ENCODE measurements at regions not wholly inside any gene's neighbourhood (a gene's known extent, or its start where the extent isn't known, plus 50 kb on each side); places are given as distances from the start of the nearest gene placed in this dataset.
"Not testable (repeated sequence)": the region's sequence is repeated elsewhere in the genome, so short reads cannot be mapped to it uniquely, and the experiment has no call there.

DNA sequence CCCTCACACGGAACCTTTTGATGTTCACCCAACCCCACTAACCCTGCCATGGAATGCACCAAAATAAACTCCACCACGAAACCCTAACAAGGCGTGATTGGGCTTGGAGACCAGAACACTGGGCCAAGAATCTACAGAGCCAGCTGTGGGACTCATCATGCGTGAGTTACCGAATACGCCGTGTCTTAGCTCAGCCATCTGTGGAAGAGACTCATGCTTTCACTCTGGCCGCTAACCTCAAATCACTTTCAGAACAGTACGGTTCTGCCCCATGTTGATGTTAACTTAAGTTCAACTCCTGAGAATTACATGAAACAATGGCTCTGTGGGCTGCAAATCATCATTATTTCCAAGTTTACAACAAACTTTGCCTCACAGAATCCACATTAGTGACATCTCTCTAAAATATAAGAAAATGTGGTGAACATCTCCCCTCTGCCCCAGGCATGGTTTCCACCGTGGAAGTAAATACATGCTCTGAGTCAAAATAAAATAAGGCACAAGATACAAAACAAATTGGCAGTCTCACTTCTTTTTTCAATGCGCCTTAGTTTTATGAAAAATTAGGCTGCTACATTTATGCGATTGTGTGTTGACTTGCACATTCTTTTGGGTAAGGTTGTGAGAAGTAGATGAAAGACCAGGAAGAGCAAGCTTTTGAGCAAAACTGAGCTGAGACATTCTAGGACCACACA lies 308.9 kb upstream of the EXOC2 start:
- peak; percentile 67 for DNase-seq (ENCODE audit: low spot score)

DNA sequence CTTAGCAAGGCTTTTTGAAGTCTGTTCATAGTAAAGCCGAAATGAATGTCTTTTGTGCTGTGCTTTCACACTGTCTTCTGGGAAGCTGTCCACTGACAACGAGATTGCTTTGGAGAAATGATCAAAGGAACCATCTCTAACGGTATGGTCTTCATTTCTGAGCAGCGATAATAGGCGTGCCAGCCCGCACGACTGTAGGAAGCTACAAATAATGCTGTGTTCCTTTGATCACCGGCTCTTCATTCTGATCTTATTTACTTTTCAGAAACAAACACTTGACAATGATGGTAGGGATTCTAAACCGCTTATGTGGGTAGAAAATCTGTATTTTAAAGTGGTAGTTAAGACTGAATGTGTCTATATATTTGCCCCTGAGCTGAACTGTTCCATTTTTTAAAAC lies 306.6 kb upstream of the EXOC2 start:
- DNase-seq (ENCODE audit: low spot score): no peak

DNA sequence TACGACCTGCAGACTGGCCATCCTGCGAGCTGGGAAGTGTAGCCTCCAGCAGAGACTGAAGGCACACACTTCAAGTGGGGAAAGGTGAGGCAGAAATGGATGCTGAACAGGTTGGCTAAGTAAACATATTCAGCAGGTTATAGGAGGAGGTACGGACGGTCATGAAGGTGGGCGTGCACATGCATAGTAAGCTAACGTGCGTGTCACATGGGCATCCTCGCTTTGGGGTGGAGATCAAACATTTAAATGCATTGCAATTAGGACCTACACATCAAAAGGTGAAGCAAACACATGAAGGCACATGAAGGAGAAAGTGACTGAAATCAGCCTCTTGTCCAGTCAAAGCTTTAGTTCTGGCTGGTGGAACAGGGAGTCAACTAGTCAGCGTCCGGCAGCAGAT lies 305.6 kb upstream of the EXOC2 start:
- DNase-seq (ENCODE audit: low spot score): no peak

DNA sequence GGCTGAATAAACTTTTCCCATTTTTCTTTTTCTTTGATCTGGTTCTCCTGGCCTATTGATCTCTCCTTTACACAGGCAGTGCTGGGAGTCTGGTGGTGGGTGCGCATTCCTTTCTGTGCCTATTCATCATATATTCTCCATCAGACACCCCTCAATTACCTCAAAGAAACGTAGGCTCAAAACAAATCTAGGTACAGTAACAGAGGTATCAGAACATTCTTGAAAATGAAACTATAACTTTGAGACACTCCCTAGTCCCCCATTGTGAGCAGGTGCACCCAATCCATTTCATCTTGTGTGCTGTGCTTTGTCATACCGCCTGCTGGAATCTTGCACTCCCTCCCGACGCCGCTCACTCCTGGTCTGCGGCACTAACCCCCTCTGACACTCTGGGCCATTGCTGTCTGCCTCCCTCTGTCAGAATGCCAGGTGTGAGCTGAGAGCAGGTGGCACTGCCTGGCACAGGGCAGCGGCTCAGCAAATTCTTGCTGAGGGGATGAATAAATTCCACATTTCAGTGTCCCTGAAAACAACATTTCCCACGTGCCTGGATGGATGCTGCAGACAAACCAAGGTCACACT lies 303.4 kb upstream of the EXOC2 start:
- no peak for DNase-seq (ENCODE audit: low spot score)

DNA sequence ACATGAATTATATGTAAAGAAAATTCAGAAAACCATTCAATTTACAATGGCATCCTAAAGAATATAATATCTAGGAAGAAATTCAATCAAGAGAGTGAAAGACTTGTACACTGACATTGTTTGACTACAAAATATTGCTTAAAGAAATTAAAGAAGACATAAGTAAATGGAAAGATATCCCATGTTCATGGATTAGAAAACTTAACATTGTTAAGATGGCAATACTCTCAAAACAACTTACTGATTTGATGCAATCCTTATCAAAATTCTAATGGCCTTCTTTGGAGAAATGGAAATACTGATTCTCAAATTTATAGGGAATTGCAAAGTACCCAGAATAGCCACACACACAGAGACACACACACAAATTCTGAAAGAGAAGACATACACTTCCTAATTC lies 298.3 kb upstream of the EXOC2 start:
- no peak for DNase-seq (ENCODE audit: low spot score)

DNA sequence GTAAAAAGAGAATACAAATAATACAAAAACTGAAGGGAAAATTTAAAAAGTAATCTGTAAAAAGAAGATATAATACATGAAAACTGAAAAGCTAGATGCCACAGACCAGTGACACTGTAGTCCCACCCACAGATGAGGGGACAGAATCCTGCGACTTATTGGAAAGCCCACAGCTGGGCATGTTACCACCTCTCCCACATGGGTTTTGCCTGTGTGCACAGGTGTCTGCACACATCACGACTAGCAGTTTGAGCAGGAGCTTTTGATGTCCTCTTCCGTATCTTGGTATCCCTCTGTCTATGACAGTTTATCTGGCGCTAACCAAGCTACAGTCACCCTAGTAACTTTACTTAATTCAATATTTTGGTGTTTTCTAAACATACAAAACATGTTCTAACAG lies 291.1 kb upstream of the EXOC2 start:
- DNase-seq (ENCODE audit: low spot score): no peak

DNA sequence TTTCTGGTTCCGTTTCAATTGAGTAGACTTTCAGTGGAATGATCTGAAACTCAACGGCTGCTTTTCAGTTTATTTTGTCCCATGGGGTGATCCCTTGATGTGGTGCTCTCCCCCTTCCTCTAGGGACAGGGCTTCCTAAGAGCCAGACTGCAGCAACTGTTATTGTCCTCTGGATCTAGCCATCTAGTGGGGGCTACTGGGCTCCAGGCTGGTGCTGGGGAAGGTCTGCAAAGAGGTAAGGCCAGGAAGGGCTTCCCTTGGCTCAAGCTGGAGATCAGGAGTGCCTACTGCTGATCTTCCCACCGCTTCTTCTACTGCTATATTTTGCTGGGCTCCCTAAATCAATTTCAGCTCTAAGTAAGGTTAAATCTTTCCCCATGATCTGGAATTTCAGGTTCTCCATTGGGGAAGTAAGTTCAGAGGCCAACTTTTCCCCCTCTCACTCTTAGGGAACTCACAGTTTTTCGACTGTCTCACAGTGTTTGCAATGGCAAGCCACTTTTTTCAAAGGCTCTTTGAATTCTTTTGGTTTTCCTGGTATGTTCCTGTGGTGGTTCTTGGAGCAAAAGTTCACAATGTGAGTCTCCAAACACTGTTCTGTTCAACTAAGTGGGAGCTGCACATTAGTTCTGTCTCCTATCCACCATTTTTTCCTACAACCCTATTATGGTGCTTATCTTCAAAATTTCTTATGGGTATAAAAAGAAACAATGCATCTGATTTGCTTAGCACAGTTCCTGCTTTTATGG lies 286.2 kb upstream of the EXOC2 start:
- no peak for DNase-seq (ENCODE audit: low spot score)

DNA sequence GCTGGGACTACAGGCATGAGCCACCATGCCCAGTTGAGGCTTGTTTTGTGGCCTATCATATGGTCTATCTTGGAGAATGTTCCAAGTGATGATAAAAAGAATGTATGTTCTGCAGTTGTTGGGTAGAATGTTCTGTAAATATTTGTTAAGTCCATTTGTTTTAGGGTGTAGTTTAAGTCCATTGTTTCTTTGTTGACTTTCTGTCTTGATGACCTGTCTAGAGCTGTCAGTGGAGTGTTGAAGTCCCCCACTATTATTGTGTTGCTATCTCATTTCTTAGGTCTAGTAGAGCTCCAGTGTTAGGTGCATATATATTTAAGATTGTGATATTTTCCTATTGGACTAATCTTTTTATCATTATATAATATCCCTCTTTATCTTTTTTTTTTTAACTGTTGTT lies 284.3 kb upstream of the EXOC2 start:
- DNase-seq (ENCODE audit: low spot score): not testable (repeated sequence)

DNA sequence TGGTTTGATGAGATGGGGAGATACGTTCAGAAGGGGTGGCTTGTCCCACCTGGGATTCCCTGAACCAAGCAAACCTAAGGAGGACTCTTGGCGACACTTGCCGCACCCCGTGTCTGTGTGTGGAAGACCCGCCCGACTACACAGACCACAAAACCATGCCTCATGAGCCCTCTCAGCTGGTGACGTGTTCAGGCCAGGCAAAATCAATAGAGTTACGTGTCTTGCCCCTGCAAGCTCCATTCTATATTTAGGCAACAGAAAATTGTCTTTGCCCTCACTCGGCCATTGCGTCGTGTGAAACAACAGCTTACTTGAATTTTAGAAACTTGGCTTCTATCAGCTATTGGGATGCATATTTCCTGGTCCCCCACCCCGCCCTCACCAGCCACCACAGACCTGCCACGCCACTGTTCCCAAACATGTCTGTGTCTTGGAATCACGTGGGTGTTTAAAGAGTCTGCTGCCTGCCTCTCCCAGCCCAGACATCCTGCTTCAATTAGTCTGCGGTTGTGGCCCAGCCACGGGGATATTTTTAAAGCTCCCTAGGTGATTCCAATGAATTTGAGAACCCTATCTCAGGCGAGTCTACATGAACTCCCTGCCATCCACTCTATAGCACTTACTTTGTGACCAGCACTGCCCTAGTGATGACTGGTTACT lies 279.2 kb upstream of the EXOC2 start:
- DNase-seq (ENCODE audit: low spot score): no peak

DNA sequence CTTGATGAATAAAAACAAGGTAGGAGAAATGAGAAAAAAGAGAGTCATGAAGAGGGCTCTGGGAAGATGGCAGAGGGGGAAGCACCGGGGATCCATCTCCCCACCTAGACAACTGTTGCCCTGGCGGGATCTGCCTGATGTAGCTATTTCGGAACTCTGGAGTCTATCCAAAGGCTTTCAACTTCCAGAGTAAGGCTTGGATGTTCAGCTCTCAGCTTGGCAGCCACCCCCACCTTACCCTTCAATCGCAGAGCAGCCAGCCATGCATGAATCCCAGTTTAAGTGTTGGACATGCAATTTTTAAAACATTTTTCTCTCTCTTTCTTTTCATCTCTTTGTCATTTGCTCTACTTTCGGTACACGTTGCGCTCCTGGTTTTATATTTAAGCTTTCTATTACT lies 275.9 kb upstream of the EXOC2 start:
- DNase-seq (ENCODE audit: low spot score): no peak

DNA sequence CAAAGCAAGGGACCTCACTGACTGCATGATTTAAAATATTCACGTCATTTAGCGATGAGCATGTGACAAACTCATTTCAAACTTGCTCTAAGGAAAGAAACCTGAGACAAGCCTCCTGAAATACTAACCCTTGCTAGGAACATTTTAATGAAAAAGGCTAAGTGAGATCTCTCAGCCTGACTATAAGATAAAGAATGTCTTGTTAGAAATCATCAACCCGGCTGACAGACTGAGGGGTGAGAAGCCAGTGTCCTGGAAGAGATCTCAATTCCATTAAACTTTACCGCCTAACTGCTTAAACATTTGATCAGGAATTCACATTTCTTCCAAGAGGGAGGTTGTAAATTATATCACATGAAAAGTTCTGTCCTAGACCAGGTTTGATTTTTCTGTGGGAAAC lies 274.8 kb upstream of the EXOC2 start:
- DNase-seq (ENCODE audit: low spot score): no peak

DNA sequence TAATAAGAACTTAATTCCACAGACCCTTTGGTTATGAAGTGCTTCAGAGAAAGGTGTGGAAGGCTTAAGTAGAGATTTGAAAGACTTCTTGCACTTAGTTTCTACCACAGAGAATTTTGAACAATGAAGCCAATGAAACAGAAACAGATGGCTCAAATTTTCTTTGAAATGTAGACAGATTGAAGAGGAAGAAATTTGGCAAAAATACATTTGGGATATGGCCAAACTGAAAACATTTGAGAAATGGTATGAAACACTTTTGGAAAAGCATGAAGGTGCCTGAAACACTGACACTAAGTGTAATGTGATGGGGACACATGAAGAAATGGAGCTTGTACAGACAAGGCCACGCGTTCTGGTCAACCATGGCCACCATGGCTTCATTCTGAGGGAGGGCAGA lies 272.4 kb upstream of the EXOC2 start:
- DNase-seq (ENCODE audit: low spot score): no peak

DNA sequence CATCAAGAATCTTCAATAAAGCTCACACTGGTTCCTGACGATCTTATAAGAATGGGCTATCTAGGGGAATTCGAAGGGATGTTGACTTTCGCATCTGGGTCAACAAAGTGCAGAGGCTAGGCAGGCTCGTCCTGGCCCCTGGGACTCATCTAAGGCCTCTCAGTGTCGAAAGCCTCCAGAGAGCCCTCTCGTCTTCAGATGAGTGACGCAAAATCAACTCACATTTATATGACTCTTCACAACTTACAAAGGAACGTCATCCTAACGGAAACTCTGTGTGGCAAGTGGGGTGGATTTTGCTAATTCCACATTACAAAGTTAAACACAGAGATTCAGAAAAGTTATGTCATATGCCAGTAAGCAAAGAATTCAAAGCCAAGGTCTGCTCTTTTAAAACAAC lies 270.5 kb upstream of the EXOC2 start:
- DNase-seq (ENCODE audit: low spot score): no peak

DNA sequence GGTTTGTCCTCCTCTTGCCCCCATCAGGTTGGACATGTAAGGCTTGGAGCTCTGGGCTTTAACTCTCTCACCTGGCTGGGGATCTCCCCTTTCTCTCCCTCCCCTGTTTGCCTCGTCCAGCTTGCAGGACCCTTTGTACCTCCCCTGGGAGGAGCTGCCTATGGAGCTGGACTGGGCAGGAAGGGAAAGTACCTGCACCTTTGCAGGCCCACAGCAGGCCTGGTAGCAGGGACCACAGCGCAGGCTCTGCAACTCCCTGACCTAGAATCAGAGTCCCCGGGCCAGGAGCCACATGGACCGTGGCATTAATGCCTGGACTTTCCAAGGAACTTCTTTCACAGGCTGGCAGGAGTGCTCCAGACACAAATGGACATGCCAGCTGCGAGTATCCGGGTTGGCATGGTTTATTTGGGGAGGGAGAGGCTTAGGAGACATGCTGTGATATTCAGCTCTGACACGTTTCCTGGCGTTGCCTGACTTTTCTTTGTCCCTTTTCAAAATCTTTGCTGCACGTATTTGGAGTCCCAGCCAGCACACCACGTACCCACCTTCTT lies 268.5 kb upstream of the EXOC2 start:
- no peak for DNase-seq (ENCODE audit: low spot score)

DNA sequence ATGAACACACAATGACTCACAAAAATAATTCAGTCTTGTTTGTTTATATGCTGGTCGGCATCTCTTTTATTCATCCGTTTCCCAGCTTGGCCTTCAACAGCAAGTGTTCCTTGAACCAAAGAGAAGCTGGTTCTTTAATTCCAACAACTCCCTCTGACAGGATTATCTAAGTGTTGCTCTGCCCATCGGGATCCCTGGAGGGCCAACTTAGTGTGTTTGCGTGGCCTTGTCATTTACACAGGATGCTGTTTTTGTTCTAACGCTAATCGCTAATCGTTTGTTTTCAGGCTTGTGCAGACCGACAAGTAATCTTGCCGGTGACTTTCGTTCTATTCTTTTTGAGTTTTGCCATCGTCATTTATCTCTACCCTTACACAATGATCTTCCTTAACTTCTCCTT lies 267.4 kb upstream of the EXOC2 start:
- no peak for DNase-seq (ENCODE audit: low spot score)

DNA sequence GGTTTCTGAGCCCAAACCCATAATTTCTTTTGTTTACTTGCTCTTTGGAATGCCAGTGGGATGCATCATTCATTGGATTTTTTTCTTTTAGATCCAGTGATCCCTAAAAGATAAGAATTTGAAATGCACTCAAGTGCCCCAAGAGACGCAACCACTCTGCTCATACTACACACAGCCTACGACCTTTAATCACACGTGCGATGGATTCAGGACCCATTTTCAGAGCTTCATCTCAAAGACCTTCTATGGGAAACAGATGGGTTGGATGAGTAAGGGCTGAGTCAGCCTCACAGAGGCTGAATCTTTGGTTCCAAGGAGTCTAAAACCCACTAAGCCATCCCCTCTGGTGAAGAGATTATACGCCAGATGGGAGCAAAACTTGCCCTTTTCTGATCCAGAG lies 265.5 kb upstream of the EXOC2 start:
- peak; percentile 72 for DNase-seq (ENCODE audit: low spot score)

DNA sequence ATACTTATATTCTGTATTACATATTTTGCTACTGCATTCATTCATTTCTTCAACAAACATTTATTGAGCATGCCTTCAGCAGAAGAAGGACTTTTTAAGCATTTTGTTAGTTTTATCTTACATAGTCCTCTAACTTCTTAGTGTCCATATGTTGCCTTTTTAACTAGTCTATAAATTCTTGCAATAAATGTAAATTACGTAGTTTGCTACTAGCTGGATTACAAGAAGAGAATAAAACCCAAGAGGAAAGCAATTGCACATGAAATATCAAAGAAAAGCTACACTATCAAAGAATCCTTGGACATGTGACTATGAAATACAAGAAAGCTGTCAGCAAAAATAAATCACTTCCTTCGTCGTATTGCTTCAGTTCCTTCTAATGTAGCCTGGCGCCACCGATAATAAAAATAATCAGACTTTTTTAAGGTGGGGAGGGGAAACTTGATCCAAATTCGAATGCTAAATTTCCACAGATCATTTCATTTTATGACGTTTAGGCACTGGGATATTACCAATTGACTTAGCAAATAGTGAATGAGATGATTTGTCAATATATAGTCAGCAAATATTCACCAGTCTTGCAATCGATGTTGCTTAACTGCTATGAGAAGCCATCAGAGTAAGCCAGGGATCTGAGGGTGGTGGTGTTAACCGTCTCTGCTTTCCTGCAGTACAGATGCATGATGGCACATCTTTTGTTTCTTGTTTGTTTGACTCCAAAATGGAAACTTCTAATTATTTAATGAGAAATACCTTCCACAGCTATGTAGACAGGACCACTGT lies 258.7 kb upstream of the EXOC2 start:
- DNase-seq (ENCODE audit: low spot score): no peak

DNA sequence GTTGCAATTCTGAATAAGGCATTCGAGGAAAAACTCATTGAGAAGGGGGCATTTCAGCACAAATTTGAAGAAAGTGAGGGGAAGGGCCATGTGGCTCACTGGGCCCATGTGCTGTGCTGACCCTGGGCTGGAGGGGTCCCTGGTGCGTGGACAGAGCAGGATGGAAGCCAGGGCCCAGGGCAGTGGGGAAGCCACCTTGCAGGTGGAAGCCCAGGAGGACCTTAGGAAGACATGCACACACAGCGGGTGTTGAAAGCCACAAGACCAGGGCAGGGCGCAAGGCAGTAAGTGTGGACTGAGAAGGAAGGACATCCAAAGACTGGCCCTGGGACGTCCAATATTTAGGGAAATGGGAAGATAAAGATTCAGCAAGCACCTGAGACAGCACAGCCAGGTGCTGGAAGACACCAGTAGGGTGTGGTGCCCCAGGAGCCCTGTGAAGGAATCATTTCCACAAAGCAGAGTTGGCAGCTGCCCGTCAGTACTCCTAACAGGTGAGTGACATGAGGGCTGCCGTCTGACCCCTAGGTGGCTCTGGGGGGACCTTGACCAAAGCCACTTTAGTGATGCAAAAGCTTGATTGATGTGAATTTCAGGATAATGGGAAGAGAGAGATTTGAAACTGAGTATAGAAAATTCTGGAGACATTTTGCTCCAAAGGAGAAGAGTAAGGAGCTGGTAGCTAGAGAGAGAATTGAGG lies 254.4 kb upstream of the EXOC2 start:
- DNase-seq (ENCODE audit: low spot score): no peak

DNA sequence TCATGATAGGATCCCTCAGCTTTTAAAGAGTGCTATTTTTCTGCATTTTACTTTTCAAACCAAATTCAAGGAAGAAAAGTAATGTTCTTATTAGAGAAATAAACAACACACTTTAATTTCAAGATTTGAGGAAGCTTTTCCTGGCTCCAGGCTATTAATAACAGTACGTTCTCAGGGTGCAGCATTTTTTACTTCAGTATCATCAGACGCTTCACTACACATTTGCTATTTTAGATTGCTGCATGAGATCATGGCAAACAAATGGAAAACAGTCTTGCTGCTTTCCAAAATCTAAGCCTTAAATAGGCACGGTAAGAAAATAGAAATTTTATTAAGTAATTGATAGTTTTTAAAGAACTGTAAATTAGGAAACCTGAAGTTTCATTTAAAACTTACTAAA lies 253.6 kb upstream of the EXOC2 start:
- DNase-seq (ENCODE audit: low spot score): peak; percentile 26

DNA sequence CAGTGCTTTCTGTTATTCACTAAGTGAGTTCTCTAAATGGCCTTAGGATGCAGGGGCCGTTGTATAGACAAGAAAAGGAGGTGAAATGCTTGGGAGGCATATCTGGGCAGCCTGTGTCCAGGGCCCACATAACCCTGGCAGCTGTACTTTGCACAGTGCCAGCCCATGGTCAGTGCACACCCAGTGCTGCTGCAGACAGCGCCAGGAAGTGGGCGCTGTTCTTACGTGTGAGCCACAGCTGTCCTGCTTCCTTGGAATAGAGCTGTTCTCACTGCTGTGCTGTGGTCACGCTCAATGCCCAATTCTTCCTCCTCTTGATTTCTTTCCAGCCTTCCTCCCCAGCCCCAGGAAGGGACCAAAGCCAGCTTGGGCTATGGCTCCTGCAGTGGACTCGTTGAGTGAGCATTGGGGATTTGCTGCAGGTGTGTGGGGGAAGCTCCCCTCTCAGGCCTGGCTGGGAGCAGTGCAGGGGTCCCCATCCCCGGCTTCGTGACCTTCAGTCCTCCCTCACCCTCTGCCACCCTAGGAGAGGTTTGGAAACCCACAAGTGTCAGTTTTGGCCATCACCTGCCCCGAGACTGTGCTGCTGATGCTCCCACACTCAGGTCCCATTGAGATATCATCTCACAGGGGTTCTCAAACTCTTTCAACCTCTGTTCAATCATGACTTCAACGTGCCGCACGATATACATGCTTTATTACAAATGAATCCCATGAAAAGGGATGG lies 246.8 kb upstream of the EXOC2 start:
- DNase-seq (ENCODE audit: low spot score): no peak

DNA sequence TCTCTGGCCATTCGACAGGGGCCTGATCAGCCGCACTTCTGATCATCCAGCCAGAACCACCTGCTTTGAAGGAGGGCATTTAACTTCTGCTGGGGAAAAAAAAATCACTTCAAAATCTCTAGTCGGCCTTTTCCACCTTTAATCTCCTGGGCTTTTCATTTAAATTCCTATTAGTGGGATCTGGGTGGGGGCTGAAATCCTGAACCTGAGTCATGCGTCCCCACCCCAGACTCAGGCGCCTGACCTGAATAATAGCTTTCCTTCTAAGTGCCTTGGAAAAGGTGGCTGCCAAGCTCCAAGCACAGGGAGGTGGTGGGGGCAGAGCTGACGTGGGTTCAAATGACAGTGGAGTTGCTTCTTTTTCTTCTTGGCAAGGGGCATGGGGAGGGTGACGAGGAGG lies 246.0 kb upstream of the EXOC2 start:
- DNase-seq (ENCODE audit: low spot score): no peak

Data from AG08396 (cell line).